ENCODE measurements at regions not wholly inside any gene's neighbourhood (a gene's known extent, or its start where the extent isn't known, plus 50 kb on each side); places are given as distances from the start of the nearest gene placed in this dataset.

- no peak for DNase-seq (ENCODE audit: low read depth)
- TF ChIP-seq POLR2A (IDR thresholded peaks at IDR 0.05; ENCODE audit: extremely low read depth, insufficient read length) (no peak), MAX (IDR thresholded peaks at IDR 0.05; ENCODE audit: low read depth, low read length) (no peak), MYC (IDR thresholded peaks at IDR 0.05; ENCODE audit: low read depth, low read length) (no peak)
- TF ChIP-seq, protein P1, sequence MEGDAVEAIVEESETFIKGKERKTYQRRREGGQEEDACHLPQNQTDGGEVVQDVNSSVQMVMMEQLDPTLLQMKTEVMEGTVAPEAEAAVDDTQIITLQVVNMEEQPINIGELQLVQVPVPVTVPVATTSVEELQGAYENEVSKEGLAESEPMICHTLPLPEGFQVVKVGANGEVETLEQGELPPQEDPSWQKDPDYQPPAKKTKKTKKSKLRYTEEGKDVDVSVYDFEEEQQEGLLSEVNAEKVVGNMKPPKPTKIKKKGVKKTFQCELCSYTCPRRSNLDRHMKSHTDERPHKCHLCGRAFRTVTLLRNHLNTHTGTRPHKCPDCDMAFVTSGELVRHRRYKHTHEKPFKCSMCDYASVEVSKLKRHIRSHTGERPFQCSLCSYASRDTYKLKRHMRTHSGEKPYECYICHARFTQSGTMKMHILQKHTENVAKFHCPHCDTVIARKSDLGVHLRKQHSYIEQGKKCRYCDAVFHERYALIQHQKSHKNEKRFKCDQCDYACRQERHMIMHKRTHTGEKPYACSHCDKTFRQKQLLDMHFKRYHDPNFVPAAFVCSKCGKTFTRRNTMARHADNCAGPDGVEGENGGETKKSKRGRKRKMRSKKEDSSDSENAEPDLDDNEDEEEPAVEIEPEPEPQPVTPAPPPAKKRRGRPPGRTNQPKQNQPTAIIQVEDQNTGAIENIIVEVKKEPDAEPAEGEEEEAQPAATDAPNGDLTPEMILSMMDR (IDR thresholded peaks at IDR 0.05; ENCODE audit: low read depth, low read length), result no peak
- H3K4me3 ChIP-seq (ENCODE audit: low read depth, low read length), result no peak overlapping the region
These were observed 187.9 kb upstream of the AKR1E2 start for GRCh38 chr10:4638099-4638498.

DNA sequence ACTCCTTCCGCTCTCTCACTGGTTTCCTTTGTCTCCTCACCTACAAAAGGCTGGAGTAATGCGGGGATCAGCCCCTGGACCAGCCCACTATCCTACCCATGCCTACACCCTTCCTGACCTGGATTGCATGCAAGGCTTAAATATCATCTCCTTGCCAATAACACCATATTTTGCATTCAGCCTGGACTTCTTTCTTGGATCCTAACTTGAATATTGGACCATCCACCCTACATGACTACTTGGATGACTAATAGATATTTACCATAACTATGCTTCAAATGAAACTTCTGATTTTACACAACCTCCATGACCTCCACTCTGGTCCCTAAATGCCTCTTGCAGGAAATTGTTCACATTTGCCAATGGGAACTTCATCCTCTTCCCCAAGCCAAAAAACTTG is 188.3 kb upstream of the AKR1E2 start:
- TF ChIP-seq MAX (IDR thresholded peaks at IDR 0.05; ENCODE audit: low read depth, low read length), result no peak
- TF ChIP-seq, protein P1 (IDR thresholded peaks at IDR 0.05; ENCODE audit: low read depth, low read length), result no peak
- TF ChIP-seq POLR2A (IDR thresholded peaks at IDR 0.05; ENCODE audit: extremely low read depth, insufficient read length), result no peak
- TF ChIP-seq MYC (IDR thresholded peaks at IDR 0.05; ENCODE audit: low read depth, low read length), result no peak

GRCh38 chr10:4635883-4636282 is 190.1 kb upstream of the AKR1E2 start:
- no peak for DNase-seq (ENCODE audit: low read depth)
- no peak overlapping the region for H3K4me3 ChIP-seq (ENCODE audit: low read depth, low read length)
- TF ChIP-seq, protein P1 (IDR thresholded peaks at IDR 0.05; ENCODE audit: low read depth, low read length), result no peak
- no peak for TF ChIP-seq MYC (IDR thresholded peaks at IDR 0.05; ENCODE audit: low read depth, low read length)
- no peak for TF ChIP-seq MAX (IDR thresholded peaks at IDR 0.05; ENCODE audit: low read depth, low read length)
- no peak for TF ChIP-seq POLR2A (IDR thresholded peaks at IDR 0.05; ENCODE audit: extremely low read depth, insufficient read length)

More for the DNA sequence above, 188.3 kb upstream of the AKR1E2 start:
- no peak for DNase-seq (ENCODE audit: low read depth)
- no peak overlapping the region for H3K4me3 ChIP-seq (ENCODE audit: low read depth, low read length)

DNA sequence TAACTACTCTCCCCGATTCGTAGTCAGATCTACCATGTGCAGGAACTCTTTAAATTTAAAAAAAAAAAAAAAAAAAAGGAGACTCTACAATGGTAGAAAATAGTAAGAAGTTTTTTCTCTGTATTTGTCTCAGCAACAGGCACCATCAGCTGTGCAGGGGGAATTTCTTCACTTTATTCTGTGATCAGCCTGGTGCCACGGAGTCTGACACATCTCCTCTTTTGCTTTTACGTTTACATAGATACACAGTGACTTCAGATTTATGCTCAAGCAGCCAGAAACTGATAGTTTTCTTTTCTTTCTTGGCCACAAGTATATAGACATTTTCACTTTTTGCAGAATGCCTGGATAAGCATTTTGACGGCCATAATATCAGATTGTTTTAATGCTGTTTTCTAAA is 190.6 kb upstream of the AKR1E2 start:
- H3K4me3 ChIP-seq (ENCODE audit: low read depth, low read length), result no peak overlapping the region
- no peak for DNase-seq (ENCODE audit: low read depth)
- TF ChIP-seq POLR2A (IDR thresholded peaks at IDR 0.05; ENCODE audit: extremely low read depth, insufficient read length) (no peak), MYC (IDR thresholded peaks at IDR 0.05; ENCODE audit: low read depth, low read length) (no peak), MAX (IDR thresholded peaks at IDR 0.05; ENCODE audit: low read depth, low read length) (no peak)

DNA sequence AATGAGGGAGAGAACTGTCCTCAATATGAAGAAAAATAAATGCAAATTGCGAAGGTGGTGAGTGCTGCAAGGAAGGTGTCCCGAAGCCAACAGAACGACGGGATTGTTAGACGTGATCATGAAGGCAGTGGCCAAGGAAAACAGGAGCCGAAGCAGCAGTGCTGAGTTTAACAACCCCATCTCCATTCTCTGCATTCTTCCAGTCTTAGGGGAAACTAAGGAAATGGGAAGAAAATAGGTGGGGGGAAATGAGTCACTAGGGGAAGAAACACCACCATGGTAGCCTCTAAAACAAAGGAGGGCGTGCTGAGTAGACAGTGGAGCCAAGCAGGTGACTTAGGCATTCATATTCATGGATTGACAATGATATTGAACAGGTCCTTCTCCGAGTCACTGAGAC is 192.2 kb upstream of the AKR1E2 start:
- no peak overlapping the region for H3K4me3 ChIP-seq (ENCODE audit: low read depth, low read length)
- TF ChIP-seq, protein P1 (IDR thresholded peaks at IDR 0.05; ENCODE audit: low read depth, low read length), result no peak
- no peak for TF ChIP-seq POLR2A (IDR thresholded peaks at IDR 0.05; ENCODE audit: extremely low read depth, insufficient read length)
- TF ChIP-seq MYC (IDR thresholded peaks at IDR 0.05; ENCODE audit: low read depth, low read length), result no peak
- no peak for TF ChIP-seq MAX (IDR thresholded peaks at IDR 0.05; ENCODE audit: low read depth, low read length)
- DNase-seq (ENCODE audit: low read depth), result no peak

- DNase-seq (ENCODE audit: low read depth), result no peak
- no peak for TF ChIP-seq POLR2A (IDR thresholded peaks at IDR 0.05; ENCODE audit: extremely low read depth, insufficient read length)
- TF ChIP-seq MAX (IDR thresholded peaks at IDR 0.05; ENCODE audit: low read depth, low read length), result no peak
- TF ChIP-seq, protein P1 (IDR thresholded peaks at IDR 0.05; ENCODE audit: low read depth, low read length), result no peak
- no peak for TF ChIP-seq MYC (IDR thresholded peaks at IDR 0.05; ENCODE audit: low read depth, low read length)
- no peak overlapping the region for H3K4me3 ChIP-seq (ENCODE audit: low read depth, low read length)
These were observed 192.8 kb upstream of the AKR1E2 start for GRCh38 chr10:4633186-4633585.

All from NB4 (cell line).